Anterior cingulate cortex (tissue), 58 donors: ENCODE measurements at regions not wholly inside any gene's neighbourhood (a gene's known extent, or its start where the extent isn't known, plus 50 kb on each side); places are given as distances from the start of the nearest gene placed in this dataset.
A peak's percentile ranks its signal among the peaks of the same experiment; 100 is the strongest.

Experiments
- DNase-seq, 58 donors: peaks; one replicate each; lab custom pipeline; 2025; lab: John Stamatoyannopoulos, UW

- no peak for DNase-seq
Measured at GRCh38 chr9:81532251-81532650, 157.1 kb downstream of the TLE1 start.

DNA sequence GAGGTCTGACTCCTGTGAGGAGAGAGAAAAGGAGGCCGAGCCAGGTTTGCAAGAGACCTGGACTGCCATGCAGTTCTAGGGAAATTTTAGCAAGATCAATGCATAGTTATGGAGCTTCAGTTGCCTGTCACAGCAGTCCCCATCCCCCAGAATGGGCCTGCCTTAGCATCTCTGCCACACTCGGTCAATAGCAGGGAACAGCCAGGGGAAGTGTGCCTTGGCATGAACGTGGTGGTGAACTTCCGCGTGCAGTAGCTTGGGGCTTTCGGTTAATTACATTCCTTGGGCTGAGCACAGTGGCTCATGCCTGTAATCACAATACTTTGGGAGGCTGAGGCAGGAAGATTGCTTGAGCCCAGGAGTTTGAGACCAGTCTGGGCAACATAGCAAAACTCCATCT, 157.8 kb downstream of the TLE1 start:
- DNase-seq, result no peak

DNA sequence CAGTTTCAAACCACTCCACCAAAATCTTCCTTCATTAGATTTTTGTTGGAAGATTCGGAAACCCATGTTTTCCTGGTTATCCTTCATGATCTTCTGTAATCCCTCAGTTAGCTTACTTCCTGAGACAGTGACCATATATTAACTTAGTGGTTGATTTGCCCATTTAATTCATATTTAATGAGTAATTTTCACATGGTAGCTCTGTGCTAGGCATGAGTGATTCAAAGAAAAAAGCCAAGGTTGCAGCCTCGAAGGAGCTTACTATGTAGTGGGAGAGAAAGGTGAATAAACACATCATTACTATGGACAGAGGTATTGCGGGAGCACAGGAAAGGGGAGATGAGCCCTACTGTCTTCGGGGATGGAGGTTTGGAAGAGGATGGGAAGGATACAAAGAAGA, 158.5 kb downstream of the TLE1 start:
- DNase-seq, result no peak

- DNase-seq, result no peak
Measured at GRCh38 chr9:81530310-81530810, 159.0 kb downstream of the TLE1 start.

GRCh38 chr9:81529556-81530193, 159.7 kb downstream of the TLE1 start:
- DNase-seq, result no peak

- no peak for DNase-seq
Measured at GRCh38 chr9:81526587-81526986, 162.8 kb downstream of the TLE1 start.

- peak in 1 of 58 donors; percentile 20 for DNase-seq
Measured at GRCh38 chr9:81522716-81523551, 166.4 kb downstream of the TLE1 start.

DNA sequence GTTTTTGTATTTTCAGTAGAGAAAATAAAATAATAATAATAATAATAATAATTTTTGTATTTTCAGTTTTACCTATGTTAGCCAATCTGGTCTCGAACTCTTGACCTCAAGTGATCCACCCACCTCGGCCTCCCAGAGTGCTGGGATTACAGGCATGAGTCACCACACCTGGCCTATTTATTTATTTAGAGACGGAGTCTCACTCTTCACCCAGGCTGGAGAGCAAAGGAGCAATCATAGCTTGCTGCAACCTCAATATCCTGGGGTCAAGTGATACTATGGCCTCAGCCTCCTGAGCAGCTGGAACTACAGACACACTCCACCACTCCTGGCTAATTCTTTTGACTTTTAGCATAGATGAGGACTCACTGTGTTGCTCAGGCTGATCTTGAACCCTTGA, 167.5 kb downstream of the TLE1 start:
- DNase-seq, result no peak

GRCh38 chr9:81519816-81520495, 169.4 kb downstream of the TLE1 start:
- DNase-seq, result no peak

GRCh38 chr9:81517954-81518353, 171.4 kb downstream of the TLE1 start:
- no peak for DNase-seq

GRCh38 chr9:81513059-81513458, 176.3 kb downstream of the TLE1 start:
- DNase-seq, result no peak

- no peak for DNase-seq
Measured at GRCh38 chr9:81512641-81513040, 176.7 kb downstream of the TLE1 start.

DNA sequence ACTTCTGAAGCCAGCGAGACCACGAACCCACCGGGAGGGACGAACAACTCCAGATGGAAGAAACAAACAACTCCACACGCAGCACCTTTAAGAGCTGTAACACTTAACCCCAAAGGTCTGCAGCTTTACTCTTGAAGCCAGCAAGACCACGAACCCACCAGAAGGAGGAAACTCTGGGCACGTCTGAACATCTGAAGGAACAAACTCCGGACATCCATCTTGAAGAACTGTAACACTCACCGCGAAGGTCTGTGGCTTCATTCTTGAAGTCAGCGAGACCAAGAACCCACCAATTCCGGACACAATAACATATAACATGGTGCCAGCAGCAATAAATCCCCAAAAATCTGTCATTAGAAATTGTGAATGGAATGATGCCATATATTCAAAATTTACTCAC, 180.9 kb downstream of the TLE1 start:
- DNase-seq, result no peak

- no peak for DNase-seq
Measured at GRCh38 chr9:81506941-81507864, 182.1 kb downstream of the TLE1 start.

DNA sequence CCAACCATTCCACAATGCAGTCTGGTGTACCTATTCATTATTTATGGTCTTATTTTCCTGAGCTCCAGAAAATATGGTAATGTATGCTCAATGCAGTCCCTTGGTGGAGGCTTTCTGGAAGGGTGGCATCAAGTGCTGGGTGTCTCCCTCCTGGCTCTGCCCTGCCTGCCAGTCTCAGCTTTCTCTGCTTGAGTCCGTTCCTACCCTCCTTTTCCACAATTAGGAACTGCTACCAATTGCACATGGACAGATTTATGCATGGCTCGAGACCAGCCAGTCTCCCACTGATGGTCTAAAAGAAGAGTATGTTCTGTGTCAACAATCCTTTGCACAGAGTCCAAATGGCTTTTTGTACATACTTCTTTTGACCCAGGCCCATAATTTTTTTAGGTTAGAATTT, 189.8 kb downstream of the TLE1 start:
- peak in 1 of 58 donors; percentile 18 for DNase-seq

- peak in 3 of 58 donors; percentile 2 to 27 (median 7) for DNase-seq
Measured at GRCh38 chr9:81499021-81499454, 190.3 kb downstream of the TLE1 start.

- DNase-seq, result no peak
Measured at GRCh38 chr9:81498576-81498975, 190.8 kb downstream of the TLE1 start.

DNA sequence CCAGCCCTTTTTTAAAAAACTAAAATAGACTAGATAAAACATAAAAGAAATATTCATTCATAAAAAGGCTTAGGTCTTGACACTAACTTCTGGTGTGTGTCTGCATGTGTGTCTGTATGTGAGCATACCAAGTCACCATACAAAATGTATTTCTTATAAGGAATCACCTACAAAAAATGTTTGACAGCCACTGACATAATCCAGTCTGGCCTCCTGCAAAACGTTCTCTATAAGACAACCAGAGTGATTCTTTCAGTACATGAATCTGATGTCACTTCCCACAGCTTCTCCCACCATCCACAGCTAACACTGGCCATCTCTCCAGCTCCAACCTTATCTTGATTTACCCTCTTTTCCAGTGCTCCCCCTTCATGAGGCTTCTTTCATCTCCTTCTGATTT, 192.3 kb downstream of the TLE1 start:
- no peak for DNase-seq

DNA sequence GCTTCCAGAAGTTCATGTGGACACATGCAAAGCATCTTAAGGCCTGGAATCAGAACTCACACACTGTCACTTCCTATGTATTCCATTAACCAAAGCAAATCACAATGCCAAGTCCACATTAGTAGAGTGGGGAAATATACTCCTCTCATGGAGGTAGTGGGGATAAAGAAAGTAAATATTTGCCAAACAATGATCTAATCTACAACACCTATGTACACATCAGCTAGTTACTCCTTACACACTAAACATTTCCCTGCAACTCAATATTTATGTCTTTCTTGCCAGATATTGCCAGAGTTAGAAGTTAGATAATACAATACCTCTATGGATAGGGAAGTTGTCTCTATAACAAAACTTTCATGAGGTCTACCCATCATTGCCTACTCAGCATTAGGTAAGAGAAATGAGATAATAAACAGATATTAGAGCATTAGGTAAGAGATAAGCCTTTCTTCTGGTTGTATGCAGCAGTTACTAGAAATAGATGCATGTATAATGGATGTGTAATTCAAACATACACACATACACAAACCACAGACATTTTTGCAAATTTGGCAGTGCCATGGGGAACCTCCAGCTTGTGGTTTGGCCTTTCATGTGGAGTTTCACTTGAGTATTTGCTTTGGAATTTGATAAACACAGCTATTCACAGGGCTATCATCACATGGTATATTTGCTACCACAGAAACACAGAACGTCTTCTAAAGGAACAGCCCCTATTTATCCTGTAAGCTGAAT, 196.5 kb downstream of the TLE1 start:
- DNase-seq, result no peak
